ENCODE measurements at regions not wholly inside any gene's neighbourhood (a gene's known extent, or its start where the extent isn't known, plus 50 kb on each side); places are given as distances from the start of the nearest gene placed in this dataset.
"Not testable (repeated sequence)": the region's sequence is repeated elsewhere in the genome, so short reads cannot be mapped to it uniquely, and the experiment has no call there.

DNA sequence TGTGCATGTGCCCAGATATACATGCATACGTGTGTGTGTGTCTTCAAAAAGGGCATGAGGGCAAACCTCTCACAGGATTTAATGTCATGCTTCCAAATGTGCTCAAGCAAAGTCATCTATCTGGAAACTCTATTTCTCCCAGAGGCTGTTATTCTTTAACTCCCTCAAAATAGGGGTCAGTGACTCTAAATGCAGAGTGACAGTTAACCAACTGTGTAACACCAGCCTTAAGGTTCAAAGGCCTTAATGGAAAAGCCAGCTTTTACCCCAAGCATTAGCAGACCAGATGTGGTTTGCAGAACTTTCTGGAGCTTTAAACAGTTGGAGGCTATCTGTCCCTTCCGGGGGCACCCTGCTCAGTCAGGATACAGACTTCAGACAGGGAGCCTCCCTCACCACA, 70.4 kb upstream of the SLC7A14 start:
- TF ChIP-seq EZH2 (IDR thresholded peaks at IDR 0.05; ENCODE audit: insufficient read depth, low read length), result no peak
- TF ChIP-seq, protein P1, sequence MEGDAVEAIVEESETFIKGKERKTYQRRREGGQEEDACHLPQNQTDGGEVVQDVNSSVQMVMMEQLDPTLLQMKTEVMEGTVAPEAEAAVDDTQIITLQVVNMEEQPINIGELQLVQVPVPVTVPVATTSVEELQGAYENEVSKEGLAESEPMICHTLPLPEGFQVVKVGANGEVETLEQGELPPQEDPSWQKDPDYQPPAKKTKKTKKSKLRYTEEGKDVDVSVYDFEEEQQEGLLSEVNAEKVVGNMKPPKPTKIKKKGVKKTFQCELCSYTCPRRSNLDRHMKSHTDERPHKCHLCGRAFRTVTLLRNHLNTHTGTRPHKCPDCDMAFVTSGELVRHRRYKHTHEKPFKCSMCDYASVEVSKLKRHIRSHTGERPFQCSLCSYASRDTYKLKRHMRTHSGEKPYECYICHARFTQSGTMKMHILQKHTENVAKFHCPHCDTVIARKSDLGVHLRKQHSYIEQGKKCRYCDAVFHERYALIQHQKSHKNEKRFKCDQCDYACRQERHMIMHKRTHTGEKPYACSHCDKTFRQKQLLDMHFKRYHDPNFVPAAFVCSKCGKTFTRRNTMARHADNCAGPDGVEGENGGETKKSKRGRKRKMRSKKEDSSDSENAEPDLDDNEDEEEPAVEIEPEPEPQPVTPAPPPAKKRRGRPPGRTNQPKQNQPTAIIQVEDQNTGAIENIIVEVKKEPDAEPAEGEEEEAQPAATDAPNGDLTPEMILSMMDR (IDR thresholded peaks at IDR 0.05; ENCODE audit: insufficient read depth, low read depth, low read length), result no peak
- FAIRE-seq (no peak), DNase-seq (ENCODE audit: low read depth) (no peak)
- Mint-ChIP-seq H3K27ac (ENCODE audit: unreplicated experiment) (no peak overlapping the region), H3K4me1 (ENCODE audit: low read depth, unreplicated experiment) (no peaks in the 10 kb centered on the region), H3K36me3 (ENCODE audit: low read depth, unreplicated experiment) (peaks cover 4% of the 10 kb centered on the region), H3K27me3 (ENCODE audit: low read depth, unreplicated experiment) (peaks cover 25% of the 10 kb centered on the region), H3K4me3 (ENCODE audit: unreplicated experiment) (no peak overlapping the region), H3K9me3 (ENCODE audit: unreplicated experiment) (peaks cover 4% of the 10 kb centered on the region)
- Histone ChIP-seq H3K36me3 (ENCODE audit: insufficient read depth, low read length) (no peaks in the 10 kb centered on the region), H3K9me3 (ENCODE audit: insufficient read depth, low read depth, low read length) (no peaks in the 10 kb centered on the region), H2AFZ (ENCODE audit: low read depth, low read length) (no peak overlapping the region), H3K27ac (ENCODE audit: low read depth, low read length) (no peak overlapping the region), H3K79me2 (ENCODE audit: insufficient read depth, low read length) (no peaks in the 10 kb centered on the region), H3K4me3 (ENCODE audit: insufficient read depth, low read depth, low read length) (no peak overlapping the region), H4K20me1 (ENCODE audit: insufficient read depth, low read length) (no peaks in the 10 kb centered on the region), H3K27me3 (ENCODE audit: insufficient read depth, low read length) (no peaks in the 10 kb centered on the region), H3K4me2 (ENCODE audit: low read length) (no peak overlapping the region), H3K4me1 (ENCODE audit: insufficient read depth, low read length) (no peaks in the 10 kb centered on the region), H3K9ac (ENCODE audit: low read length) (no peak overlapping the region)

DNA sequence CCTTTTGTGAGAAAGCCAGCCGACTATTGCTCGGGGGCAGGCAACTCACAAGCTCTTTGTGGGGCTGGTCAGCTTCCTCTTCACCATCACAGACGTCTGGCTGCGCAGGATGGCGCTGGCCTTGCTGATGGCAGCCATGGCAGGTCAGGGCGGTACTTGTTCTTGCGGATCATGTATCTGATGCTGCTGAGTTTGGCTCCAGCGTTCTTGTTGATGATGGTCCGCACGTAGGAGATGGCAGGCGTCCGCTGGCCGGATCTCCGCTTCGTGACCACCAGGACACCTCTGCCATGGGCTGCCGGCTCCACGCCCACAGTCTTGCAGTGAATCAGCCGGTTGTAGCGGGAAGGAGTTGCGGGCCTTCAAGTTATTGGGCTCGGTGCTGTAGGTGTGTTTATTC, 67.9 kb upstream of the SLC7A14 start:
- no peak overlapping the region for H2AFZ ChIP-seq (ENCODE audit: low read depth, low read length)
- DNase-seq (ENCODE audit: low read depth) (no peak), FAIRE-seq (no peak)
- H4K20me1 ChIP-seq (ENCODE audit: insufficient read depth, low read length), result no peaks in the 10 kb centered on the region
- TF ChIP-seq, protein P1 (IDR thresholded peaks at IDR 0.05; ENCODE audit: insufficient read depth, low read depth, low read length), result no peak
- no peak for TF ChIP-seq EZH2 (IDR thresholded peaks at IDR 0.05; ENCODE audit: insufficient read depth, low read length)
- H3K4me3 ChIP-seq (ENCODE audit: insufficient read depth, low read depth, low read length), result no peak overlapping the region
- Mint-ChIP-seq H3K27me3 (ENCODE audit: low read depth, unreplicated experiment) (peaks cover 31% of the 10 kb centered on the region), H3K27ac (ENCODE audit: unreplicated experiment) (no peak overlapping the region), H3K4me1 (ENCODE audit: low read depth, unreplicated experiment) (no peaks in the 10 kb centered on the region), H3K36me3 (ENCODE audit: low read depth, unreplicated experiment) (peaks cover 4% of the 10 kb centered on the region), H3K9me3 (ENCODE audit: unreplicated experiment) (peaks cover 4% of the 10 kb centered on the region), H3K4me3 (ENCODE audit: unreplicated experiment) (no peak overlapping the region)
- no peaks in the 10 kb centered on the region for H3K79me2 ChIP-seq (ENCODE audit: insufficient read depth, low read length)
- H3K9me3 ChIP-seq (ENCODE audit: insufficient read depth, low read depth, low read length), result no peaks in the 10 kb centered on the region
- no peak overlapping the region for H3K9ac ChIP-seq (ENCODE audit: low read length)
- H3K4me2 ChIP-seq (ENCODE audit: low read length), result no peak overlapping the region
- H3K36me3 ChIP-seq (ENCODE audit: insufficient read depth, low read length), result no peaks in the 10 kb centered on the region
- H3K27me3 ChIP-seq (ENCODE audit: insufficient read depth, low read length), result peaks cover 3% of the 10 kb centered on the region
- H3K4me1 ChIP-seq (ENCODE audit: insufficient read depth, low read length), result no peaks in the 10 kb centered on the region
- no peak overlapping the region for H3K27ac ChIP-seq (ENCODE audit: low read depth, low read length)

DNA sequence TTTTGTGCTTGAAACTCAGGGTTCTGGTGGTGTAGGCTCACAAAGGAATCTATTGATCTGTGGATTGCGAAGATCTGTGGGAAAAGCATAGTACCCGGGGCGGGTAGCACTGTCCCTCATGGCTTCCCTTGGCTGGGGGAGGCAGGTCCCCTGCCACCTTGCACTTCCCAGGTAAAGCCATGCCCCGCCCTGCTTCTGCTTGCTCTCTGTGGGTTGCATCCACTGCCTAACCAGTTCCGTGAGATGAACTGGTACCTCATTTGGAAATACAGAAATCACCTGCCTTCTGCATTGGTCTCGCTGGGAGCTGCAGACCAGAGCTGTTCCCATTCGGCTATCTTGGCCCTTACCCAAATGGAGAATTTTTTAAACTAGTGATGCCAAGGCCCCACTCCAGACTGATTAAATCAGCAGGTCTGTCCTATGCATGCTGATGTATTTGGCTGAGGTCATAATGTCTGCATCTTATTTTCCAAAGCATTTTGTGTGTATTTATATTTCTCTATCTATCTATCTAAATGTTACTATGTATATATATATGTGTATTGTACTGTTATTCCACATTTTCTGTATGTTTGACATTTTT, 65.5 kb upstream of the SLC7A14 start:
- Histone ChIP-seq H3K4me3 (ENCODE audit: insufficient read depth, low read depth, low read length) (no peak overlapping the region), H4K20me1 (ENCODE audit: insufficient read depth, low read length) (no peaks in the 10 kb centered on the region), H3K27me3 (ENCODE audit: insufficient read depth, low read length) (peaks cover 3% of the 10 kb centered on the region), H3K79me2 (ENCODE audit: insufficient read depth, low read length) (no peaks in the 10 kb centered on the region), H3K9me3 (ENCODE audit: insufficient read depth, low read depth, low read length) (no peaks in the 10 kb centered on the region), H3K9ac (ENCODE audit: low read length) (no peak overlapping the region), H2AFZ (ENCODE audit: low read depth, low read length) (no peak overlapping the region), H3K4me2 (ENCODE audit: low read length) (no peak overlapping the region), H3K27ac (ENCODE audit: low read depth, low read length) (no peak overlapping the region), H3K36me3 (ENCODE audit: insufficient read depth, low read length) (no peaks in the 10 kb centered on the region), H3K4me1 (ENCODE audit: insufficient read depth, low read length) (no peaks in the 10 kb centered on the region)
- TF ChIP-seq, protein P1 (IDR thresholded peaks at IDR 0.05; ENCODE audit: insufficient read depth, low read depth, low read length), result no peak
- no peak for TF ChIP-seq EZH2 (IDR thresholded peaks at IDR 0.05; ENCODE audit: insufficient read depth, low read length)
- no peak for FAIRE-seq
- Mint-ChIP-seq H3K9me3 (ENCODE audit: unreplicated experiment) (peaks cover 4% of the 10 kb centered on the region), H3K4me3 (ENCODE audit: unreplicated experiment) (no peak overlapping the region), H3K36me3 (ENCODE audit: low read depth, unreplicated experiment) (peaks cover 4% of the 10 kb centered on the region), H3K27me3 (ENCODE audit: low read depth, unreplicated experiment) (peaks cover 24% of the 10 kb centered on the region), H3K4me1 (ENCODE audit: low read depth, unreplicated experiment) (no peaks in the 10 kb centered on the region), H3K27ac (ENCODE audit: unreplicated experiment) (no peak overlapping the region)
- DNase-seq (ENCODE audit: low read depth), result no peak

DNA sequence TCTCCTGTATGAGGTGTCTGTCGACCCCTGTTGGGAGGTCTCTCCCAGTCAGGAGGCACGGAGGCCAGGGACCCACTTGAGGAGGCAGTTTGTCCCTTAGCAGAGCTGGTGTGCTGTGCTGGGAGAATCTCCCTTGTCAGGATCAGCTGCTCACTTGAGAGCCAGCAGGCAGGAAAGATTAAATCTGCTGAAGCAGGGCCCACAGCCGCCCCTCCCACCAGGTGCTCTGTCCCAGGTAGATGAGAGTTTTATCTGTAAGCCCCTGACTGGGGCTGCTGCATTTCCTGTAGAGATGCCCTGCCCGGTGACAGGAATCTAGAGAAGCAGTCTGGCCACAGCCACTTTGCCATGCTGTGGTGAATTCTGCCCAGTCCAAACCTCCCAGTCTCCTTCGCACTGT, 64.7 kb upstream of the SLC7A14 start:
- not testable (repeated sequence) for H3K4me1 ChIP-seq (ENCODE audit: insufficient read depth, low read length); H4K20me1 ChIP-seq (ENCODE audit: insufficient read depth, low read length); H3K36me3 Mint-ChIP-seq (ENCODE audit: low read depth, unreplicated experiment); H3K79me2 ChIP-seq (ENCODE audit: insufficient read depth, low read length); H3K4me3 ChIP-seq (ENCODE audit: insufficient read depth, low read depth, low read length); H3K9me3 Mint-ChIP-seq (ENCODE audit: unreplicated experiment); H3K27ac ChIP-seq (ENCODE audit: low read depth, low read length); H3K9me3 ChIP-seq (ENCODE audit: insufficient read depth, low read depth, low read length); H3K36me3 ChIP-seq (ENCODE audit: insufficient read depth, low read length); H3K9ac ChIP-seq (ENCODE audit: low read length); H3K27me3 ChIP-seq (ENCODE audit: insufficient read depth, low read length); H3K4me1 Mint-ChIP-seq (ENCODE audit: low read depth, unreplicated experiment); H2AFZ ChIP-seq (ENCODE audit: low read depth, low read length); FAIRE-seq; DNase-seq (ENCODE audit: low read depth); H3K4me2 ChIP-seq (ENCODE audit: low read length); H3K27ac Mint-ChIP-seq (ENCODE audit: unreplicated experiment); H3K4me3 Mint-ChIP-seq (ENCODE audit: unreplicated experiment)
- H3K27me3 Mint-ChIP-seq (ENCODE audit: low read depth, unreplicated experiment), result peaks cover 24% of the 10 kb centered on the region
